ENCODE measurements at regions not wholly inside any gene's neighbourhood (a gene's known extent, or its start where the extent isn't known, plus 50 kb on each side); places are given as distances from the start of the nearest gene placed in this dataset.
"Not testable (repeated sequence)": the region's sequence is repeated elsewhere in the genome, so short reads cannot be mapped to it uniquely, and the experiment has no call there.

DNA sequence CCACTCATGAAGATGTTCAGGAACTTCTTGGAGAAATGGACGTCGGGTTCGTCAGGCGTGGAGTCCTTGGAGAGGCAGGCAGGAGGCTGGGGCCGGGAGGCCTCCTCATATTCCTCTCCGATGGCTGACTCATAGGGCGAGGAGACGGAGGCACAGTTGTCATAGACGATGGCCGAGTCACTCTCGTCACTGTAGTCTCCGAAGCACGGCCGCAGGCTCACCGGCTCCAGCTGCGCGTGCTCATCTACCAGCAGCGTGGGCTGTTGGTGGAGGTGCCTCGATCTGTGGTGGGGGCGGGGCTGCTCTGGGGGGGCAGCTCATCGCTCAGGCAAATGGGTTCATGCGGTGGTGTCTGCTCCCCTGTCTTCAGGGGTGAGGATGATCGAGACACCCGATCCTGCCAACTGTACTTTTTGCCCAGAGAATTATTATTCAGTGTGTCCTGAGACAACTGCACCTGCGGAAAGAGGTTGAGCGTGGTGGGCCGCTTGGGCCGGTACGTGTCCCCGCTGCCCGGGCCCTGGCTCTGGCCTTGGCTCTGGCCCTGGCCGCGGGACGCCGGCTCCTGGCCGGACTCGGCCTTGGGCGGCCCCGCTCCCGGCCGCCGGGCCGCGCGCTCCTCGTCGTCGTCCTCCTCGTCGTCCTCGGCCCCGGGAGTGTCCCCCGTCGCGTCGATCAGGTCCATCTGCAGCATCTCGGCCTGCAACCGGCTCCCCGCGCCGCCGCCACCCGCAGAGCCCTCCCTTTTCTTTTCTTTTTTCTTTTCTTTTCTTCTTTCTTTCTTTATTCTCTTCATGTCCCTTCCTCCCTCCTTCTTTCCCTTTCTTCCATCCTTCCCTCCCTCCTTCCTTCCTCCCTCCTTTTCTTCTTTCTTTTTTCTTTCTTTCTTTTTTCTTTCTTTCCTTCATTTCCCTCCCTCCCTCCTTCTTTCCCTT lies 111.4 kb upstream of the PLEKHM1 start:
- not testable (repeated sequence) for H3K9me3 ChIP-seq (ENCODE audit: control insufficient read depth in 2 of 2, insufficient read depth in 1 of 2, low read depth in 1 of 2, low read length in 1 of 2)

GRCh38 chr17:45605751-45606150 lies 115.2 kb upstream of the PLEKHM1 start:
- H3K9me3 ChIP-seq (ENCODE audit: control insufficient read depth in 2 of 2, insufficient read depth in 1 of 2, low read depth in 1 of 2, low read length in 1 of 2); H3K36me3 ChIP-seq (ENCODE audit: control insufficient read depth in 3 of 3, insufficient read depth in 2 of 3, low read depth in 1 of 3, low read length in 3 of 3); H3K4me3 ChIP-seq (ENCODE audit: low read depth in 1 of 3, low read length in 3 of 3); H3K27ac ChIP-seq (ENCODE audit: low read depth in 1 of 3, low read length in 2 of 3); H3K4me1 ChIP-seq (ENCODE audit: control insufficient read depth in 3 of 3, insufficient read depth in 2 of 3, low read depth in 1 of 3, low read length in 2 of 3); DNase-seq; FAIRE-seq; H3K27me3 ChIP-seq (ENCODE audit: control insufficient read depth in 3 of 3, insufficient read depth in 3 of 3, low read length in 3 of 3): not testable (repeated sequence)
- 90% methylated on average over 1 of the region's 1 CpG; no CpG with 5 or more reads in 2 of the 3 donors for WGBS, 3 donors

More for the DNA sequence above, 111.4 kb upstream of the PLEKHM1 start:
- H3K27me3 ChIP-seq (ENCODE audit: control insufficient read depth in 3 of 3, insufficient read depth in 3 of 3, low read length in 3 of 3); H3K27ac ChIP-seq (ENCODE audit: low read depth in 1 of 3, low read length in 2 of 3); FAIRE-seq; H3K36me3 ChIP-seq (ENCODE audit: control insufficient read depth in 3 of 3, insufficient read depth in 2 of 3, low read depth in 1 of 3, low read length in 3 of 3); H3K4me3 ChIP-seq (ENCODE audit: low read depth in 1 of 3, low read length in 3 of 3); DNase-seq; H3K4me1 ChIP-seq (ENCODE audit: control insufficient read depth in 3 of 3, insufficient read depth in 2 of 3, low read depth in 1 of 3, low read length in 2 of 3): not testable (repeated sequence)
- 81 to 90% (median 87%) methylated on average over 14 to 17 of the region's 63 CpGs for WGBS, 3 donors

GRCh38 chr17:45619984-45620405 lies 129.5 kb upstream of the PLEKHM1 start:
- not testable (repeated sequence) for H3K9me3 ChIP-seq (ENCODE audit: control insufficient read depth in 2 of 2, insufficient read depth in 1 of 2, low read depth in 1 of 2, low read length in 1 of 2); H3K27me3 ChIP-seq (ENCODE audit: control insufficient read depth in 3 of 3, insufficient read depth in 3 of 3, low read length in 3 of 3); H3K4me1 ChIP-seq (ENCODE audit: control insufficient read depth in 3 of 3, insufficient read depth in 2 of 3, low read depth in 1 of 3, low read length in 2 of 3); H3K36me3 ChIP-seq (ENCODE audit: control insufficient read depth in 3 of 3, insufficient read depth in 2 of 3, low read depth in 1 of 3, low read length in 3 of 3); H3K27ac ChIP-seq (ENCODE audit: low read depth in 1 of 3, low read length in 2 of 3); FAIRE-seq
- peak; percentile 62 to 67 for DNase-seq
- H3K4me3 ChIP-seq (ENCODE audit: low read depth in 1 of 3, low read length in 3 of 3) = peak overlapping the region; percentile 29 to 72 (median 53)
- 0% methylated on average over 11 to 16 of the region's 16 CpGs for WGBS, 3 donors

DNA sequence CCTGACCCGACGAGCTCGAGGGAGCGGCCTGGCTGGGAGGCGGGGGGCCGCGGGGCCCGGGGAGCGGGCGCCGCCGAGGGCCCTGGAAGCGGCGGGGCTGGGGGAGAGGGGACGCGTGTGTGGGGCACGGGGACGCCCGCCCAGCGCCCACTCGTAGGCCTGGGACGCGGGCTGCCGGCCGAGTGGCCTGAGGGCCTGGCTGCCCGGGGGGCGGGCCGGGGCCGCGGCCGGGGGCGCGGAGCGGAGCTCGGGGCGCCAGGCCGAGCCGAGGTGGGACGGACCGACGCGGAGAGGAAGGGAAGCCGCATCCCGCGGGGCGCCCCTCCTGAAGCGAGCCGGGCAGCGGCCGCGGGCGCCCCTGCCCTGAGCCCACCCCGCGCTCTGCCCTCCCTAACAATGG lies 129.9 kb upstream of the PLEKHM1 start:
- not testable (repeated sequence) for H3K27me3 ChIP-seq (ENCODE audit: control insufficient read depth in 3 of 3, insufficient read depth in 3 of 3, low read length in 3 of 3); H3K9me3 ChIP-seq (ENCODE audit: control insufficient read depth in 2 of 2, insufficient read depth in 1 of 2, low read depth in 1 of 2, low read length in 1 of 2); H3K36me3 ChIP-seq (ENCODE audit: control insufficient read depth in 3 of 3, insufficient read depth in 2 of 3, low read depth in 1 of 3, low read length in 3 of 3); H3K27ac ChIP-seq (ENCODE audit: low read depth in 1 of 3, low read length in 2 of 3); H3K4me1 ChIP-seq (ENCODE audit: control insufficient read depth in 3 of 3, insufficient read depth in 2 of 3, low read depth in 1 of 3, low read length in 2 of 3); FAIRE-seq
- peak overlapping the region; percentile 27 to 72 (median 53) for H3K4me3 ChIP-seq (ENCODE audit: low read depth in 1 of 3, low read length in 3 of 3)
- WGBS, 3 donors = 0 to 1% methylated on average over 36 to 47 of the region's 54 CpGs; no CpG with 5 or more reads in 1 of the 3 donors
- peak in 1 of 2 donors; percentile 45 for DNase-seq

GRCh38 chr17:45621087-45621486 lies 130.6 kb upstream of the PLEKHM1 start:
- not testable (repeated sequence) for H3K9me3 ChIP-seq (ENCODE audit: control insufficient read depth in 2 of 2, insufficient read depth in 1 of 2, low read depth in 1 of 2, low read length in 1 of 2); H3K27ac ChIP-seq (ENCODE audit: low read depth in 1 of 3, low read length in 2 of 3); H3K36me3 ChIP-seq (ENCODE audit: control insufficient read depth in 3 of 3, insufficient read depth in 2 of 3, low read depth in 1 of 3, low read length in 3 of 3); H3K4me1 ChIP-seq (ENCODE audit: control insufficient read depth in 3 of 3, insufficient read depth in 2 of 3, low read depth in 1 of 3, low read length in 2 of 3); H3K4me3 ChIP-seq (ENCODE audit: low read depth in 1 of 3, low read length in 3 of 3); H3K27me3 ChIP-seq (ENCODE audit: control insufficient read depth in 3 of 3, insufficient read depth in 3 of 3, low read length in 3 of 3); FAIRE-seq; DNase-seq
- WGBS, 3 donors = 20 to 34% (median 33%) methylated on average over 6 of the region's 9 CpGs

- FAIRE-seq = not testable (repeated sequence)
Measured at GRCh38 chr17:45622295-45622694, 131.8 kb upstream of the PLEKHM1 start.

DNA sequence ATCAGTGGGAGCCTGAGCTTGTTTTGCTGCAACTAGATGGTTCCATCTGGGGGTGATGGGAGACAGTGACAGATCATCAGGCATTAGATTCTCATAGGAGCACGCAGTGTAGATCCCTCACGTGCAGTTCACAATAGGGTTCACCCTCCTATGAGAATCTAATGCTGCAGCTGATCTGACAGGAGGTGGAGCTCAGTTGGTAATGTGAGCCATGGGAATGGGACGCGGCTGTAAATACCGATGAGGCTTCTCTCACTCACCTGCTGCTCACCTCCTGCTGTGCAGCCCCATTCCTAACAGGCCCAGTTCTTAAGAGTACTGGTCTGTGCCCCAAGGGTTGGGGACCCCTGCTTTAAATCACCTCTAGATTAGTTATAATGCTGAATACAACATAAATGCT lies 137.5 kb upstream of the PLEKHM1 start:
- no peak for FAIRE-seq
- Histone ChIP-seq H3K36me3 (ENCODE audit: control insufficient read depth in 3 of 3, insufficient read depth in 2 of 3, low read depth in 1 of 3, low read length in 3 of 3) (peaks cover 6 to 41% (median 8%) of the 10 kb centered on the region in 3 donors), H3K4me1 (ENCODE audit: control insufficient read depth in 3 of 3, insufficient read depth in 2 of 3, low read depth in 1 of 3, low read length in 2 of 3) (no peaks in the 10 kb centered on the region), H3K4me3 (ENCODE audit: low read depth in 1 of 3, low read length in 3 of 3) (no peak overlapping the region), H3K9me3 (ENCODE audit: control insufficient read depth in 2 of 2, insufficient read depth in 1 of 2, low read depth in 1 of 2, low read length in 1 of 2) (no peaks in the 10 kb centered on the region), H3K27me3 (ENCODE audit: control insufficient read depth in 3 of 3, insufficient read depth in 3 of 3, low read length in 3 of 3) (no peaks in the 10 kb centered on the region), H3K27ac (ENCODE audit: low read depth in 1 of 3, low read length in 2 of 3) (no peak overlapping the region)
- DNase-seq = no peak
- 85 to 92% (median 91%) methylated on average over 5 of the region's 5 CpGs for WGBS, 3 donors

More at GRCh38 chr17:45622295-45622694, 131.8 kb upstream of the PLEKHM1 start:
- 0 to 70% (median 27%) methylated on average over 1 to 2 of the region's 3 CpGs for WGBS, 3 donors
- DNase-seq; H3K4me3 ChIP-seq (ENCODE audit: low read depth in 1 of 3, low read length in 3 of 3); H3K4me1 ChIP-seq (ENCODE audit: control insufficient read depth in 3 of 3, insufficient read depth in 2 of 3, low read depth in 1 of 3, low read length in 2 of 3); H3K36me3 ChIP-seq (ENCODE audit: control insufficient read depth in 3 of 3, insufficient read depth in 2 of 3, low read depth in 1 of 3, low read length in 3 of 3); H3K27ac ChIP-seq (ENCODE audit: low read depth in 1 of 3, low read length in 2 of 3); H3K27me3 ChIP-seq (ENCODE audit: control insufficient read depth in 3 of 3, insufficient read depth in 3 of 3, low read length in 3 of 3); H3K9me3 ChIP-seq (ENCODE audit: control insufficient read depth in 2 of 2, insufficient read depth in 1 of 2, low read depth in 1 of 2, low read length in 1 of 2): not testable (repeated sequence)

DNA sequence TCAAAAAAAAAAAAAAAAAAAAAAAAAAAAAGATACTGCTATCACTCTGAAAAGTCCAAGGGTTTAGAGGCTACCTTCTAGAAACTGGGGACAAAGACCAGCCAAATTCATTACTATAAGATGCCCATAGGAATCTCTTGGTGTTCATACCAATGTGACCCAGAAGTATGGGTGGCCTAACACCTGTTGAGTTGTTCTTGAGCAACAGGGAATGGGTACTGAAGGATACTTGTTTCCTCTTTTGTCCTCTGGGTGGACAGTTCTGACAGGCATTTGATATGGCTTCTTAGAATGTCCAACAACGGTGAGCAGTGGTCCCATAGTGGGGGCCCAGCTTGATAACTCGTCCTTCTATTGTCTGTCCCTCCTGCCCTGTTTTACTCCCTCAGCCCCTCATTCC lies 141.4 kb upstream of the PLEKHM1 start:
- Histone ChIP-seq H3K4me1 (ENCODE audit: control insufficient read depth in 3 of 3, insufficient read depth in 2 of 3, low read depth in 1 of 3, low read length in 2 of 3) (no peaks in the 10 kb centered on the region), H3K36me3 (ENCODE audit: control insufficient read depth in 3 of 3, insufficient read depth in 2 of 3, low read depth in 1 of 3, low read length in 3 of 3) (peaks cover 8 to 57% (median 10%) of the 10 kb centered on the region in 3 donors), H3K27ac (ENCODE audit: low read depth in 1 of 3, low read length in 2 of 3) (no peak overlapping the region), H3K4me3 (ENCODE audit: low read depth in 1 of 3, low read length in 3 of 3) (no peak overlapping the region), H3K27me3 (ENCODE audit: control insufficient read depth in 3 of 3, insufficient read depth in 3 of 3, low read length in 3 of 3) (no peaks in the 10 kb centered on the region), H3K9me3 (ENCODE audit: control insufficient read depth in 2 of 2, insufficient read depth in 1 of 2, low read depth in 1 of 2, low read length in 1 of 2) (no peaks in the 10 kb centered on the region)
- WGBS, 3 donors = 94 to 100% (median 97%) methylated on average over 2 of the region's 2 CpGs
- DNase-seq (no peak), FAIRE-seq (no peak)

Data from small intestine (tissue), 7 donors.